Liver (tissue), 3 donors: ENCODE measurements at regions not wholly inside any gene's neighbourhood (a gene's known extent, or its start where the extent isn't known, plus 50 kb on each side); places are given as distances from the start of the nearest gene placed in this dataset.

Experiments used
- GABPA ChIP-seq, 2 donors: IDR thresholded peaks in 1 of 2; conservative IDR thresholded peaks in 1 of 2; 2 replicates each; pipeline ENCODE4 v1.6.1; 2016; ENCODE audit warnings: antibody characterized with exemption in 2 of 2, mild to moderate bottlenecking in 1 of 2, moderate library complexity in 1 of 2
- JUND ChIP-seq, 2 donors: IDR thresholded peaks; 2 replicates each; pipeline ENCODE4 v1.6.1; 2016; ENCODE audit warnings: antibody characterized with exemption in 2 of 2
- RXRA ChIP-seq, 2 donors: IDR thresholded peaks; 2 replicates each; pipeline ENCODE4 v1.6.1; 2017 to 2018; ENCODE audit warnings: antibody characterized with exemption in 2 of 2, mild to moderate bottlenecking in 1 of 2
- SP1 ChIP-seq: IDR thresholded peaks from 2 replicates; pipeline ENCODE4 v1.6.1; 2018; ENCODE audit warnings: antibody characterized with exemption, mild to moderate bottlenecking
- TF ChIP-seq, protein P1 (sequence below): fragments of 150-350 bp; IDR thresholded peaks from 2 replicates; pipeline ENCODE4 v1.5.1; 2017; ENCODE audit warnings: improper control_type of control experiment, low read depth, low read length; ENCODE audit not compliant: missing input control
- TF ChIP-seq, protein P2 (sequence below): IDR thresholded peaks from 2 replicates; pipeline ENCODE4 v1.6.1; 2016; ENCODE audit warnings: antibody characterized with exemption, mild to moderate bottlenecking
- TF ChIP-seq, protein P3 (sequence below): IDR thresholded peaks from 2 replicates; pipeline ENCODE4 v1.6.1; 2016; ENCODE audit warnings: antibody characterized with exemption
- donor health status: healthy.
- donor health status: healthy.

DNA sequence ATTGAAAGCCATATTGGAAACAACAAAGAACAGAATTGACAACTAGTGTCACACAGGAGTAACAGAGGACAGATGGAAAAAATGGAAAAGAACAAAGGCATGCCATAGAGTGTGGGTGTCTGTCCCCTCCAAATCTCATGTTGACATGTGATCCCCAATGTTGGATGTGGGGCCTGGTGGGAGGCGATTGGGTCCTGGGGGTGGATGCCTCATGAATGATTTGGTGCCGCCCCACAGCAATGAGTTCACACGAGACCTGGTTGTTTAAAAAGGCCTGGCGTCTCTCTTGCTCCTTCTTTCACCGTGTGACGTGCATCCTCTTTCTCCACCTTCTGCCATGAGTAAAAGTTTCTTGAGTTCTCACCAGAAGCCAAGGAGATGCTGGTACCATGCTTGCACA, 87.4 kb upstream of the GPR26 start:
- TF ChIP-seq, protein P1, sequence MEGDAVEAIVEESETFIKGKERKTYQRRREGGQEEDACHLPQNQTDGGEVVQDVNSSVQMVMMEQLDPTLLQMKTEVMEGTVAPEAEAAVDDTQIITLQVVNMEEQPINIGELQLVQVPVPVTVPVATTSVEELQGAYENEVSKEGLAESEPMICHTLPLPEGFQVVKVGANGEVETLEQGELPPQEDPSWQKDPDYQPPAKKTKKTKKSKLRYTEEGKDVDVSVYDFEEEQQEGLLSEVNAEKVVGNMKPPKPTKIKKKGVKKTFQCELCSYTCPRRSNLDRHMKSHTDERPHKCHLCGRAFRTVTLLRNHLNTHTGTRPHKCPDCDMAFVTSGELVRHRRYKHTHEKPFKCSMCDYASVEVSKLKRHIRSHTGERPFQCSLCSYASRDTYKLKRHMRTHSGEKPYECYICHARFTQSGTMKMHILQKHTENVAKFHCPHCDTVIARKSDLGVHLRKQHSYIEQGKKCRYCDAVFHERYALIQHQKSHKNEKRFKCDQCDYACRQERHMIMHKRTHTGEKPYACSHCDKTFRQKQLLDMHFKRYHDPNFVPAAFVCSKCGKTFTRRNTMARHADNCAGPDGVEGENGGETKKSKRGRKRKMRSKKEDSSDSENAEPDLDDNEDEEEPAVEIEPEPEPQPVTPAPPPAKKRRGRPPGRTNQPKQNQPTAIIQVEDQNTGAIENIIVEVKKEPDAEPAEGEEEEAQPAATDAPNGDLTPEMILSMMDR = no peak
- TF ChIP-seq JUND (IDR thresholded peaks at IDR 0.05) (no peak), RXRA (IDR thresholded peaks at IDR 0.05) (no peak), GABPA (IDR thresholded peaks at IDR 0.05 in 1 of 2, conservative IDR thresholded peaks at IDR 0.05 in 1 of 2) (no peak), SP1 (no peak)
- TF ChIP-seq, protein P2, sequence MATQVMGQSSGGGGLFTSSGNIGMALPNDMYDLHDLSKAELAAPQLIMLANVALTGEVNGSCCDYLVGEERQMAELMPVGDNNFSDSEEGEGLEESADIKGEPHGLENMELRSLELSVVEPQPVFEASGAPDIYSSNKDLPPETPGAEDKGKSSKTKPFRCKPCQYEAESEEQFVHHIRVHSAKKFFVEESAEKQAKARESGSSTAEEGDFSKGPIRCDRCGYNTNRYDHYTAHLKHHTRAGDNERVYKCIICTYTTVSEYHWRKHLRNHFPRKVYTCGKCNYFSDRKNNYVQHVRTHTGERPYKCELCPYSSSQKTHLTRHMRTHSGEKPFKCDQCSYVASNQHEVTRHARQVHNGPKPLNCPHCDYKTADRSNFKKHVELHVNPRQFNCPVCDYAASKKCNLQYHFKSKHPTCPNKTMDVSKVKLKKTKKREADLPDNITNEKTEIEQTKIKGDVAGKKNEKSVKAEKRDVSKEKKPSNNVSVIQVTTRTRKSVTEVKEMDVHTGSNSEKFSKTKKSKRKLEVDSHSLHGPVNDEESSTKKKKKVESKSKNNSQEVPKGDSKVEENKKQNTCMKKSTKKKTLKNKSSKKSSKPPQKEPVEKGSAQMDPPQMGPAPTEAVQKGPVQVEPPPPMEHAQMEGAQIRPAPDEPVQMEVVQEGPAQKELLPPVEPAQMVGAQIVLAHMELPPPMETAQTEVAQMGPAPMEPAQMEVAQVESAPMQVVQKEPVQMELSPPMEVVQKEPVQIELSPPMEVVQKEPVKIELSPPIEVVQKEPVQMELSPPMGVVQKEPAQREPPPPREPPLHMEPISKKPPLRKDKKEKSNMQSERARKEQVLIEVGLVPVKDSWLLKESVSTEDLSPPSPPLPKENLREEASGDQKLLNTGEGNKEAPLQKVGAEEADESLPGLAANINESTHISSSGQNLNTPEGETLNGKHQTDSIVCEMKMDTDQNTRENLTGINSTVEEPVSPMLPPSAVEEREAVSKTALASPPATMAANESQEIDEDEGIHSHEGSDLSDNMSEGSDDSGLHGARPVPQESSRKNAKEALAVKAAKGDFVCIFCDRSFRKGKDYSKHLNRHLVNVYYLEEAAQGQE = no peak
- TF ChIP-seq, protein P3, sequence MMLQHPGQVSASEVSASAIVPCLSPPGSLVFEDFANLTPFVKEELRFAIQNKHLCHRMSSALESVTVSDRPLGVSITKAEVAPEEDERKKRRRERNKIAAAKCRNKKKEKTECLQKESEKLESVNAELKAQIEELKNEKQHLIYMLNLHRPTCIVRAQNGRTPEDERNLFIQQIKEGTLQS = no peak
